Suppressor macrophage treated with lipopolysaccharide for 4 hours (primary cell): ENCODE measurements at regions not wholly inside any gene's neighbourhood (a gene's known extent, or its start where the extent isn't known, plus 50 kb on each side); places are given as distances from the start of the nearest gene placed in this dataset.
"Not testable (repeated sequence)": the region's sequence is repeated elsewhere in the genome, so short reads cannot be mapped to it uniquely, and the experiment has no call there.

Source experiments
- DNase-seq: peaks from one replicate; pipeline ENCODE4 v3.0.0-alpha.2; 2020

DNA sequence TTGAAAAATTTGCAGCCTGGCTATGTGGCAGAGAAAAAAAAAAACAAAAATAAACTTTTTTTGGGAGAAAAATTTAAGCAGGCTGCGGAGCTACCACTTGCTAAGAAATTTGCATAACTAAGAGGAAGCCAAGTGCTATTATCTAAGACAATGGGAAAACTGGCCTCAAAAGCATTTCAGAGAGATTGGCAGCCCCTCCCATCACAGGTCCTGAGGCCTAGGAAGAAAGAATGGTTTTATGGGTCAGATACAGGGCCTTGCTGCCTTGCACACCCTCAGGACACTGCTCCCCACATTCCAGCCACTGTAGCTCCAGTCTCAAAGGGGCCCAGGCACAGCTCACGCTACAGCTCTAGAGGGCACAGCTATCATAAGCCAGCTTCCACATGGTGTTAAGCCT is 777.9 kb downstream of the TENT5A start:
- no peak for DNase-seq

DNA sequence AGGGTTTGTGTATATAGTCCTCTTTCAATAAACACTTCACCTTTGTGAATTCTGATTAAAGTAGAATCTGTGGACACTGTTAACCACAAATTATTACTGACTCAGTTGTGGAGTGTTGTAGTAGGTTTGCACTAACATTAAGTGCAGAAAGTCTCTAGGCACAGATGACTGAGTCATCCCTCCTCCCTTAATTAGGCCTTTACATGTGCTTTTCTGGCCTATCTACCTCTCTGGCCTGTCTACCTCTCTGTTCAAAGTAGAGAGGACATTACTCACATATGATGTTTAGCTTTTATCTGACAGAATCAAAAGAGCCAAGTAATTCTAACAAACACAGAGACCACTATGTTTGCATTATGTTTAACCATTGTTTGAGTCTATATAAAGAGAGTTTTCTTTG is 783.0 kb downstream of the TENT5A start:
- no peak for DNase-seq

DNA sequence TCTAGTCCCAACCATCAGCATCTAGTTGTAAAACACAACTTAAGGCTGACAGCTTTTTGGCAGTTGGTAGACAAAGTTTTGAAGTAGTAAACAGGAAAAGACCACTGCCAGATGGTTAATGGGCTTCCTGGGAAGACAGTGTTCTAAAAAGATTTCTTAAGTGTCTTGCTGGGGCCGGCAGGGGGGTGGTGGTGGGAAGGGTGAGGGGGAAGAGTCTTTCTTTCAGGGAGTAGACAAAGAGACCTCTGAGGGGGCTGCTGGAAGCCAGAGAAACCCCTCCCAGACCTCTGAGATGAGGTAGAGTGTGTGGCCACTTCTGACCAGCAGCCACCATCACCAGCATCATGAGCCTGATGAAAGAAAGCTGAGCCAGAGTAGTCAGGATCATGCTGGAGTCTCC is 784.9 kb downstream of the TENT5A start:
- no peak for DNase-seq

DNA sequence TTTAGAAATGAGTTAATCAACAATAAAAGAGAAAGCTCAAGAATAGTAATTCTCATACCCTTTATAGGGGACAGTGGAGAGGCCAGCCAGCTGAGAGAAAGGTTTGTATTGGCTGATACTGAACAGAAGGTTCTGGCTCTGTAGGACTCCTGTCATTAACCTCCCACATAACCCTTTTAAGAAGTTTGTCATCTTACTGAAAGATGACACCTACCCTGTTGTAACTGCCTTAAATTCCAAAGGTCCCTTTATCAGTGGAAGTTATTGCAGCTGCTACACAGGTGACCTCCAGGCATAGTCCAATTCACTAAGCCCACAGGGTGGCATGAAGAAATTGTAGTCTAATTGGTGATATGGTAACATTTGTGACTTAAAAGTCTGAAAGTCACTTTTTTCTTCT is 790.1 kb downstream of the TENT5A start:
- DNase-seq = no peak

DNA sequence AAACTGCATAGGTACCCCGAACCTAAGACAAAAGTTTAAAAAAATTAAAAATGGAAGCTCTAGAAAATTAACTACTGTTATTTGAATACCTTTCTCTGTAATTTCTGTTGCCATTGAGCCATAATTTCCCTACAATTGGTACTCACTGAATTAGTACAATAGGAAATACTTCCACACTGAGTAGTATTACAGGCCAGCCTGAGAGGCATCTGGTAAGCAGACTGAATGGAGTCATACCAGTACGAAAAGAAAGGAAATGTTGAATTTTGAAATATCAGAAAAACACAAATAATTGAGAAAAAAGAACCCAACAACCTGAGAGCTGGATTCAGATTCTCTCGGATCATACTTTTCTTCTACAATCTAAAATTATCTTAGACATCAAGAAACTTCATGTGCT is 791.3 kb downstream of the TENT5A start:
- no peak for DNase-seq

DNA sequence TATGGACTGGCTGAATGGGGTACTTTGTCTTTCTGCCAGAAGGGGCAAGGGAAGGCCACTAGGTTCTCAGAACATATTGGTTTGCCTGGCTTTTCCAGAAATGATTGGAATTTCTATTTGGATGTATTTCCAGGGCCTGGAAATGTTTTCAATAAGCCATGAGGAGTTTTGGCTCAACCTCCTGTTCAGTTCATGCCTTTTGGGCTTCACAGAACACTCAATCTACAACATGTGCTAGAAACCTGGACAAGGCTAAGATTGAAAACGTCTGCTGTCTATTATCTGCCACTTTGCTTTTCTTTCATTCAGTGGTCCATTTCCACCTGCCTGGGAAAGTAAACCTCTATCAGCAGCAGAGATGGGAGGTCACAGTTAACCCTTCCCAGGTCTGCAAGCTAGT is 793.4 kb downstream of the TENT5A start:
- no peak for DNase-seq

DNA sequence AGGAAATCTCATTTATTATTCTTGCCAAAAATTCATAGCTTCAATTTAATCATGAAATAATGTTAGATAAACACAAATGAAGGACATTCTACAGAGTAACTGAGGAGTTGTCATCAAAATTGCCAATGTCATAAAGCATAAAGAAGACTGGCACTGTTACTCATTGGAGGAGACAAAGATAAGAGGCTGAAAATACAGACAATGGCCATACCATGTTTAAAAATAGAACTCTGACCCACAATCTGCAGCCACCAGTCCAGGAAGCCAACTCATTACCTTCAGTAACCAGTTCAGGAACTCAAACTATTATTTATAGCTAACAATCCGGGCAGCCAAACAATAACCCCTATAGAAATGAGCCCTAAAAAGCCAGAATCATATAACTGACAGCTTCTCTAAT is 795.6 kb downstream of the TENT5A start:
- no peak for DNase-seq

DNA sequence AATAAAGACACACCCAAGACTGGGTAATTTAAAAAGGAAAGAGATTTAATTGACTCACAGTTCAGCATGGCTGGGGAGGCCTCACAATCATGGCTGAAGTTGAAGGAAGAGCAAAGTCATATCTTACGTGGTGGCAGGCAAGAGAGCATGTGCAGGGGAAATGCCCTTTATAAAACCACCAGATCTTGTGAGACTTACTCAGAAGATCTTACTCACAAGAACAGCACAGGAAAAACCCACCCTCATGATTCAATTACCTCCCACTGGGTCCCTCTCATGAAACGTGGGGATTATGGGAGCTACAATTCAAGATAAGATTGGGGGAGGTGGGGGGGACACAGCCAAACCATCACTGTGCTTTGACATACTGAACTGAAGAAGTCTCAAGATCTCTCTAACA is 800.0 kb downstream of the TENT5A start:
- DNase-seq = not testable (repeated sequence)

DNA sequence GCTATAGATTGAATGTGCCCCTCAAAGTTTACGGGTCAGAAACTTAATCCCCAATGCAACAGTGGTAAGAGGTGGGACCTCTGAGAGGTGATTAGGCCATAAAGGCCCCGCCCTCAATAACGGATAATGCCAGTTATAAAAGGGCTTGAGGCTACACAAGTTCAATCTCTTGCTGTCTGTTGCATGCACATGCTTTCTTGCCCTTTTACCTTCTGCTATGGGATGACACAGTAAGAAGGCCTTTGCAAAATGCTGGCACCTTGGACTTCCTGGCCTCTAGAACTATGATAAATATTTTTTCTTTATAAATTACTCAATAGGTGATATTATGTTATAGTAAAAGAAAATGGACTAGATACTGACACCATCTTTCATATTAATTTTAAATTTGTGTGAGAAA is 806.1 kb downstream of the TENT5A start:
- no peak for DNase-seq

DNA sequence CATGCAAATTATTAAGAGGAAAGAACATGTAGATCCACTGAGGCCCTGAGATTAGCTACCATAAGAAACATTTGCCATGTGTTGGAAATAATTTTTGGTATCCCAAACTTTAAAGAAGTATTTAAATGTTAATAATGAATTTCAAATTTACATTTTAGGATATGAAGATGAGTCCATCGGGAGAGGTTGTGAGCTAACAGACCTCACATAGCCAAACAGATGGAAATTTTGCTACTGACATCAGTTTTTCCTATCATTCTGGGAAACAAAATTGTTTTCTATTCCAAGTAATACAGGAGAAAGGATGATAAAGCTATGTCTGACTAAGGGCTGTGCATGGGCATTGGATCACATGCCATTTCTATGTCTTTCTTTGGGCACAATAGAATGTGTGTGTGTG is 809.6 kb downstream of the TENT5A start:
- DNase-seq = no peak

DNA sequence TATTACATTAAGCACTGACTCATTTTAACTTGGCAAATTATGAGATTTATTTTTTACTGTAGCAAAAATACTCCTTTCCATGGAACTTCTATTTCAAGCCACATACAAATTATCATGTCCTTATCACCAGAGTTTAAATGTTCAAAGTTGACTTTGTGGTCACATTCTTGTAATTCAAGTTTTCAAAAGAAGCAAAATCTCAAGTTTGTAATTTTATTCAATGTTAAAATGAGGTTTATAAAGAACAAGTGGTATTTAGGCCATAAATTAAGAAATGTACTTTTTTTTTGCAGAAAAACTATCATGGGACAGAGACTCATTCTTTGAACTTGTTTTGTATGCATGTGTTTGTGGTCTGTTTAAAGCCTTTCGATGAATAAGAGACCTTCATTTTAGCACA is 811.5 kb downstream of the TENT5A start:
- DNase-seq = no peak

DNA sequence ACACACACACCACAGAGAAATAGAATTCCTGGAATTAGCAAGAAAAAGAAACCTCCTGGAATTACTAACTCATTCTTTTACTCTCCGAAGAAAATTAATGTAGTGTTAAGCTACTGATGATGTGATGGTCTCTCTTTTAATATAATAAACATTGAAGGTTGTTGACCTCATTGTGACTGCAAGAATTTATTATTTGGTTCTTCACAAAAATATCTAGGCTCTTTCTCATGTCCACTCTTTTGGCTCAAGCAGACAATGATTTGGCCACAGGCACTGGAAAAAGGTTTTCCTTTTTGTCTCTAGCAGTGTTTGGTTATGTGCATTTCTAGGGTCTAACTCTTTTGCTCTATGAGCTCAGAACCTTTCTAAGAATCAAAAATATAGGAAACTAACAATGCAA is 811.9 kb downstream of the TENT5A start:
- no peak for DNase-seq

DNA sequence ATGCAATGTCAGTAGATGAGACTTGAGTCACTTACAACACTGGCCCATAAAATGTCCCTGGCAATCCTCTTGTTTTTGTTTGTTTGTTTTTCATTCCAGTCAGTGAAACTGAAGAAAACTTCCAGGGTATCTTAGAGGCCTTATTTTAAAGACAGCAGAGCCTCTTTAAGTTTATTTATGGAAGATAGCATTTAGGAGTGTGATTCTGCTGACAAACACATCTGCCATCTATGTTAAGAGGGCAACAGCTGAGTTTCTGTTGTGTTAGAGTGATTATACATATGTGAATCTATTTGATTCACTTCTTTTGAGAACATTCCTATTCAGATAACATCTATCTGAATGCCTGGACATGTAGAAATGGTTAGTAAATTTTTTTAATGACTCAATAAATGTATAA is 812.6 kb downstream of the TENT5A start:
- no peak for DNase-seq

DNA sequence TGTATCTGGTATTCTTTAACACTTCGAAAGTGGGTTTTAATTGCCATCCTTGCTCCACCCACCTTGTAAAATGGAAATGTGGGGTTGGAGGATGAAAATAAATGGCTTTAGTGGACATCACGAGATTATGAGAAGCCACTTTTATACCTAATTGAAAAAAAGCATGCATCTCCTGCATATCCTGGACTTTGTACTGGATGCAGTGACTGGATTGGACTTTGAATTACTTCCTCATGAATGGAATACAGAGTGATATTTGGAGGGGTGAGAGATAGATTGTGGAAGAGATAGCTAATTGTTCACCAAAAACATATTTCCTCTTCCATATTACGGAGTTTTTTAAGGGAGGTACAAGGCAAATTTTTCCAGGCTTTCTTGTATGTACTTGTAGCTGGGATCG is 813.0 kb downstream of the TENT5A start:
- DNase-seq = no peak

DNA sequence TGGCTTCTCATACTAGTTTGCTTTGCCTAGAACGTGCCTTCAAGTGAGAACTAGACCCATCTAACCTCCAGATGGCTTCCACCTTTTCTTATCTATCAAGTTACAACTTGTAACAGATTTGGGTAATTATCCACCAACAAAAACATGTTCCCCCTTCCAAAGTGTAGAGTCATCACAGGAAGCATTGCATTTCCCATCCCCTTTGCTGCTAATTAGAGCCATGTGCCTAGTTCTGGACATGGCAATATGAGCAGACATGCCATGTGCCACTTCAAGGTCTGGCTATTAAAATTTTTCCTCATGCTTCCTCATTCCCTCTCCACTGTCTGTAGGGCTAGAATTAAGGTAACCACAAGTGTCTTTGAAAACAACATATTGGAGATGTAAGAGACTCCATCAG is 814.4 kb downstream of the TENT5A start:
- DNase-seq = no peak

DNA sequence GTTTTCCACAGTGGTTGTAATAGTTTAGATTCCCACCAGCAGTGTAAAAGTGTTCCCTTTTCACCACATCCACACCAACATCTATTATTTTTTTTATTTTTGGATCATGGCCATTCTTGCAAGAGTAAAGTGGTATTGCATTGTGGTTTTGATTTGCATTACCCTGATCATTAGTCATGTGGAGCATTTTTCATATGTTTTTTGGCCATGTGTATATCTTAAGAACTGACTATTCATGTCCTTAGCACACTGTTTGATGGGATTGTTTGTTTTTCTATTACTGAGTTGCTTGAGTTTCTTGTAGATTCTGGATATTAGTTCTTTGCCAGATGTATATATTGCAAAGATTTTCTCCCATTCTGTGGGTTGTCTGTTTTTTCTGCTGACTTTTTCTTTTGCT is 820.1 kb downstream of the TENT5A start:
- no peak for DNase-seq

DNA sequence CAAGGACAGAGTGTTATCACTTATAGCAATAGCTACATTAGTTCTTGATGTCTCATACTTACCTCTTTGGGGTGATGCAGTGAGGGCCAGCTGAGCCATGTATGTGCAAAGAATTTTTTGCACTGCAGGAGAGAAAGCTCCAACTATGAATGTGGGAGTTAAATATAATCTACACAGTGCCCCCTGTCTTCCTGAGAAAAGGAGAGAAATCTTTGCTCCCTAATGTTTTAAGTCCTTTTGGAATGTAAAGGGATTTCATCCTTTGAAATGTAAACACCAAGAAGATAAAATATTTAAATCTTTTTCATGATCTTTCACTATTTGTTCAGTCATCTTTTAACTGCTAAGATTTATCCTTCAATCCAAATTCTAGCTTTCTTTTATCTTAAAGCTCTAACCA is 822.1 kb downstream of the TENT5A start:
- DNase-seq = no peak

DNA sequence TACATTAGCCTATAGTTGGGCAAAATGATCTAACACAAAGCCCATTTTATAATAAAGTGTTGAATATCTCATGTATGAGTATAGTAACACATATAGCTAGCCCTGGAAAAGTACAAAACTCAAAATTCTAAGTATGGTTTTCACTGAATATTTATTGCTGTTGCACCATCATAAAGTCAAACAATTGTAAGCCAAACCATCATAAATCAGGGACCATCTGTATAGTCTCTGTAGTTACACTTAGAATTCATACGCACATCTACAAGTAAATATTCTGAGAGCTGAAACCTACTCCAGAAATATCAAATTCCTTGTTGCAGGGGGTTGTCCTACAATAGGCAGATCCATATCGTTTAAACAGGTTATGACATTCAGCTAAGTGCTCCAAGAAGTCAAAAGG is 817.3 kb downstream of the BCKDHB start:
- DNase-seq = no peak

DNA sequence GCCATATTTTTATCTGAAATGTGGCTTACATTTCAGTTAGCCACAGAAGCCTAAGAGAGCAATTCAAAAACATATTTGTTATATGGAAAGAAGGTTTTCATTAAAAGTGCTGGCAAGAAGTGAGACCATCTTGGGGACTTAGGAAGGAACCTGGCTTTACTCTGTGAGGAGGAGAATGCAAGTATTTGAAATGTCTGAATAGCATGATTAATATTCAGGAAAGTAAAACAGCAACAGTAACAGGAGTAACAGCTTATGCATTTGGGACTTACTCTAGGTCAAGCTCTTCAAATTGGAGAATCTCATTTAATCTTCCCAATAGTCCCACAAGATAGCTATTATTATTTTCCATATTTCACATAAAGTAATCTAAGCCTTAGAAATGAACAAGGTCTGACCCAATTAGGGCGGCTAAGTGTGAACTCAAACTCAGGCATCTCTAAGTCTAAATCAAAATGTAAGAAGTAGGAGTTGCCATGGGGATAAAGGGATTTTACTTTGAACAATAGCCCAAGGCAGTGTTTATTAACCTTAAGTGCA is 816.5 kb downstream of the BCKDHB start:
- DNase-seq = no peak

DNA sequence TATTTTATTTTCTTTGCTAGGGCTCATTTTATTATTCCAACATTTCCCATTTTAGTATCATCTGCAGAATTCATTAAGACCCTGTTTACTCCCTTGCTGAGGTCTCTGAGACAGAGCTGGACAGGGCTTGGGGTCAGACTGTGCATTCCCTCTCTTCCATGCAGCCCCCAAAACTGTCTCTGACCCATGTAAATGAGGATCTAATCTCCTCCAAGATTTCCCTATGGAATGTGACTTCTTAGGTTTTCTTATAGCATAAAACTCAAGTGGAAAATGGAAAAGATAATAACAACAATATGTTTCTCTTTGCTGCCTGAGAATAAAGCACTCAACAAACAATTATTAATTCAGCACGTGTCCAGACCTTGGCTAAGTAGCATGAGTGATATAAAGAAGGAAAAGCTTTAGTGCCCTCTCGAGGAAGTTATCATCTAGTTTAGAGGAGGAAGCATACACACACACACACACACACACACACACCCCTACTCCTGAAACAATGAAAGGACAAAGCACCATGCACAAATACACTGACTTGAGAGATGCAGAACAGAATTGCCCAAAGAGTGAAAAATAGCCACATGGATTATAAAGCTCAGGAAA is 815.5 kb downstream of the BCKDHB start:
- DNase-seq = no peak

DNA sequence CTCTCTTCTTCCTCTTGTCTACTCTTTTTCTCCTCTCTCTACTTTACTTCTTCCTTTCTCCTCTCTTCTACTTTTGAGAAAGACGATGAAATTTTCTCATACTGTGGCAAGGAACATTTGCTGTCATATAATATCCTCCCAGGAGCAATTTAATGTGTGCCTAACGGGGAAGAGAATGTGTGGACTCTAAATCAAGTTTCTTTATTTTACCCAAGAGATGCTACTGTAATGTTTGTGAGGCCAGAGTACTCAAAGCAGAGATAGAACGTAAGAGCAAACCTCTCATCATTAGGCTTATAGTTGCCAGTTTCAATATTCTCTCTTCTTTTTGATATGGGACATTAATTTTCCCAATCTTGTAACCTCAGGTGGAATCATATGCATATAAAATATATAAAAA is 801.4 kb downstream of the BCKDHB start:
- no peak for DNase-seq

DNA sequence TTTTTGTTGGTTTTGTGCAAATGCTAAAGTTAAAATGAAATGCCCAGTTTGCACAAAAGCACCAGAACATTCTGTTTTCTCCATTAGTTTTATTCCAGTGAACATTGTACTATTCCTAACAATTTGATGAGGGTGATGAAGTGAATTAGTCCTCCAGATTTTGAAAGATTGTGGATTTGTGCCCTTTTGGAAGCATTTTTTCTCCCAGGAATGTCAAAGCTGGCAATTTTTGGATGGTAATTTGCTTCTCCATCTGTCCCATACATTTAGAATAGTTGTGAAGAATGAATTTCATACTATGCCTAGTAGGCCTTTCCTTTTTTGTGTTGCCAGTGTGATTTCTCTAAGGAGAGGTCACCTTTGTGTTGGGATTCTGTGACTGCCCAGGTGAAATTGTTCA is 797.2 kb downstream of the BCKDHB start:
- DNase-seq = no peak

DNA sequence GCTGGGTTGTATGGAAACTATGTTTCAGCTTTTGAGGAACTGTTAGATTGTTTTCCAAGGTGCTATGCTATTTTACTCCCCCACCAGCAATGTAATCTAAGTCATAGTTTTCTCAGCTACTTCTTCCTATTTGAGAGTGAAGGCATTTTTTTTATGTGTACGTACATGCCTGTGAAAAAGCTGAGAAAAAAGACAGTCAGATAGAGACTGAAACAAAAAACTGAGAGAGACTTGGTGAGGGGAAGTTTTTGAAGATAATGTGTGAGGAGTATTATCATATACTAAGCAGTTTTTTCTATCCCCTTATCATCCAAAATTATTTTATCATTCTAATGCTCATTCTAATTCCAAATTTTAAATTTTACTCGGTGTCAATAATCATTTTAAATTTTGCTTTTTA is 780.0 kb downstream of the BCKDHB start:
- DNase-seq = no peak

DNA sequence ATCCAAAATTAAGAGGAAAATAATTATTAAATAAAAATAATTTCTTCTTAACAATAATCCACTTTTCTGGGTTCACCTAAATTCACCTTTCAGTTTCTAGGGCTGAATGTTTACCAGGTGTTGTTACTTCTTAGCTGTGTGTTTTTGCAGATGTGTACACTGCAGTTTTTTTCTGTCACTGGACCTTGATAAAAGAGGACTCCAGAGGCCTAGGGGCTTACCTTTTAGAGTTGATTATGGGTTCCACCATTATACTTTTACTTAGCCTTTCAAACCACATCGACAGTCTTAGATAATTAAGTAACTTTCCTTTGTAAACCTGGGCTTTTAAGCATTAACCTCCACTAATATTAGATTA is 766.5 kb downstream of the BCKDHB start:
- no peak for DNase-seq

DNA sequence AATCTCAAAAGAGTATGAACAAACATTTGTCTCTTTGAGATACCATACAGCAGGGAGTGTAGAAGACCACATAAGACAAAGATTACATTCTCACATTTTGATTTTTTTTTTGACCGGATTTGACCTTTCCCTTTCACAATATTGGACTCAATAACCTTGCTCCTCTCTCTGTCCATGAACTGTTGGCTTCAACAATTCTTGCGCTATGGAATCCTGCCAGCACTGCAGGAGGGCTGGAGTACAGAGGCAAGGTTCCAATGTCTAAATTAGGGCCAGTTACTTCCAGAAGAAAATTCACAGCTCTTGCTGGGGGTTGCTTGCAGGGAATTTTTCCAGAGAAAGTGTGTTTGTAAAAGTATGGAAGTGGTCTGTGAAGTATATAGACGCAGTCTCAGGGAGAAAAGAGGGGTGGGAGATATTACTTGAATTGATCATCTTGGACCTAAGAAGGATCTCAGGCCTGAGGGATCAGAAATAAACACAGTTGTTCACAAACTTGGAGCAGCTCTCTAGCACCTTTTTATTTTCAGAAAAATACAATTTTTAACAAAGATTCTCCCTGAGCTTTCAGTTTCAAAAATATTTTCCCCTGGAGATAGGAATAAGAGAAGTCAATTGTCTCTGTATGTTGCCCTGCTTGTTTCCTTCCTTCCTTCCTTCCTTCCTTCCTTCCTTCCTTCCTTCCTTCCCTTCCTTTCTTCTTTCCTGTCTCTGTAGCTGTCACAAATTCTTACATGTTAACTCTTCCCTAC is 765.9 kb downstream of the BCKDHB start:
- DNase-seq = no peak
